NCI-H524 (cell line): ENCODE measurements at regions not wholly inside any gene's neighbourhood (a gene's known extent, or its start where the extent isn't known, plus 50 kb on each side); places are given as distances from the start of the nearest gene placed in this dataset.
"Not testable (repeated sequence)": the region's sequence is repeated elsewhere in the genome, so short reads cannot be mapped to it uniquely, and the experiment has no call there.

ENCODE experiments used
- DNase-seq, 2 experiments: peaks; one replicate each; lab custom pipeline; 2025; lab: John Stamatoyannopoulos, UW

GRCh38 chr16:79407005-79407404 lies 193.5 kb downstream of the MAF start:
- no peak for DNase-seq

- no peak for DNase-seq
Observed at GRCh38 chr16:79404571-79404970, 196.0 kb downstream of the MAF start.

GRCh38 chr16:79403534-79403933 lies 197.0 kb downstream of the MAF start:
- DNase-seq, result no peak

- no peak for DNase-seq
Observed at GRCh38 chr16:79402920-79403319, 197.6 kb downstream of the MAF start.

GRCh38 chr16:79402356-79402755 lies 198.2 kb downstream of the MAF start:
- DNase-seq, result no peak

GRCh38 chr16:79401782-79402181 lies 198.8 kb downstream of the MAF start:
- no peak for DNase-seq

- no peak for DNase-seq
Observed at GRCh38 chr16:79401157-79401556, 199.4 kb downstream of the MAF start.

GRCh38 chr16:79400462-79401149 lies 199.9 kb downstream of the MAF start:
- DNase-seq, result no peak

GRCh38 chr16:79395591-79395990 lies 204.9 kb downstream of the MAF start:
- no peak for DNase-seq

GRCh38 chr16:79394206-79394605 lies 206.3 kb downstream of the MAF start:
- DNase-seq, result no peak

GRCh38 chr16:79393564-79393963 lies 207.0 kb downstream of the MAF start:
- no peak for DNase-seq

- DNase-seq, result no peak
Observed at GRCh38 chr16:79393127-79393526, 207.4 kb downstream of the MAF start.

GRCh38 chr16:79392081-79392480 lies 208.5 kb downstream of the MAF start:
- DNase-seq, result no peak

- no peak for DNase-seq
Observed at GRCh38 chr16:79391395-79391794, 209.1 kb downstream of the MAF start.

- peak in 1 of 2 experiments; percentile 34 for DNase-seq
Observed at GRCh38 chr16:79390481-79391051, 210.0 kb downstream of the MAF start.

GRCh38 chr16:79388396-79388795 lies 212.1 kb downstream of the MAF start:
- DNase-seq, result no peak

GRCh38 chr16:79386299-79386698 lies 214.2 kb downstream of the MAF start:
- DNase-seq, result no peak

GRCh38 chr16:79381603-79382042 lies 218.9 kb downstream of the MAF start:
- DNase-seq, result no peak

GRCh38 chr16:79380995-79381602 lies 219.4 kb downstream of the MAF start:
- DNase-seq, result no peak

- DNase-seq, result no peak
Observed at GRCh38 chr16:79379095-79379494, 221.4 kb downstream of the MAF start.

GRCh38 chr16:79377082-79377481 lies 223.5 kb downstream of the MAF start:
- not testable (repeated sequence) for DNase-seq

GRCh38 chr16:79375351-79375750 lies 225.2 kb downstream of the MAF start:
- DNase-seq, result no peak

- peak in 1 of 2 experiments; percentile 22 for DNase-seq
Observed at GRCh38 chr16:79372503-79373184, 227.9 kb downstream of the MAF start.
